ENCODE measurements at regions not wholly inside any gene's neighbourhood (a gene's known extent, or its start where the extent isn't known, plus 50 kb on each side); places are given as distances from the start of the nearest gene placed in this dataset.

GRCh38 chr2:158878003-158878402 is 82.9 kb downstream of the DAPL1 start (continued):
- TF ChIP-seq CHD7 (IDR thresholded peaks at IDR 0.05; ENCODE audit: insufficient replicate concordance, low read length), result no peak
